KMS-11 (cell line): ENCODE measurements at regions not wholly inside any gene's neighbourhood (a gene's known extent, or its start where the extent isn't known, plus 50 kb on each side); places are given as distances from the start of the nearest gene placed in this dataset.
"Not testable (repeated sequence)": the region's sequence is repeated elsewhere in the genome, so short reads cannot be mapped to it uniquely, and the experiment has no call there.

Experiments used
- H2AFZ ChIP-seq: fragments of 200-600 bp; sonication (generic); 2 replicates; pipeline ENCODE4 v1.6.1; 2016; ENCODE audit warnings: antibody characterized with exemption, mixed run types, low read depth
- H3K27ac ChIP-seq: fragments of 200-600 bp; sonication (generic); 2 replicates; pipeline ENCODE4 v1.6.1; 2016; ENCODE audit warnings: mild to moderate bottlenecking, mixed run types
- H3K27me3 ChIP-seq: fragments of 200-600 bp; sonication (generic); 2 replicates; pipeline ENCODE4 v1.6.1; 2017; ENCODE audit warnings: mild to moderate bottlenecking, low read depth, mixed run types, moderate library complexity; ENCODE audit not compliant: insufficient read depth
- H3K36me3 ChIP-seq: fragments of 200-600 bp; sonication (generic); 2 replicates; pipeline ENCODE4 v1.6.1; 2017; ENCODE audit warnings: mild to moderate bottlenecking, mixed run types; ENCODE audit not compliant: insufficient read depth
- H3K4me1 ChIP-seq: fragments of 200-600 bp; sonication (generic); 2 replicates; pipeline ENCODE4 v1.6.1; 2016; ENCODE audit warnings: mild to moderate bottlenecking, low read depth, mixed run types; ENCODE audit not compliant: poor library complexity, severe bottlenecking
- H3K4me2 ChIP-seq: fragments of 200-600 bp; sonication (generic); 2 replicates; pipeline ENCODE4 v1.7.0; 2016; ENCODE audit warnings: mild to moderate bottlenecking, mixed run types
- H3K4me3 ChIP-seq: fragments of 200-600 bp; sonication (generic); IDR thresholded peaks from 2 replicates; pipeline ENCODE4 v1.6.1; 2017; ENCODE audit warnings: low read depth, low read length, mixed read lengths; ENCODE audit not compliant: insufficient read depth
- H3K79me2 ChIP-seq: fragments of 200-600 bp; sonication (generic); 2 replicates; pipeline ENCODE4 v1.6.1; 2016; ENCODE audit warnings: low read depth, mixed run types; ENCODE audit not compliant: insufficient read depth
- H3K9ac ChIP-seq: fragments of 200-600 bp; sonication (generic); 2 replicates; pipeline ENCODE4 v1.6.1; 2016; ENCODE audit warnings: mild to moderate bottlenecking, mixed run types
- H4K20me1 ChIP-seq: fragments of 200-600 bp; sonication (generic); 2 replicates; pipeline ENCODE4 v1.6.1; 2016; ENCODE audit warnings: mild to moderate bottlenecking, mixed run types; ENCODE audit not compliant: insufficient read depth
- CTCF ChIP-seq: fragments of 200-600 bp; sonication (generic); conservative IDR thresholded peaks from 2 replicates; pipeline ENCODE4 v1.6.1; 2017; ENCODE audit warnings: low read depth, mild to moderate bottlenecking, antibody characterized with exemption, low read length, moderate library complexity, mixed read lengths

DNA sequence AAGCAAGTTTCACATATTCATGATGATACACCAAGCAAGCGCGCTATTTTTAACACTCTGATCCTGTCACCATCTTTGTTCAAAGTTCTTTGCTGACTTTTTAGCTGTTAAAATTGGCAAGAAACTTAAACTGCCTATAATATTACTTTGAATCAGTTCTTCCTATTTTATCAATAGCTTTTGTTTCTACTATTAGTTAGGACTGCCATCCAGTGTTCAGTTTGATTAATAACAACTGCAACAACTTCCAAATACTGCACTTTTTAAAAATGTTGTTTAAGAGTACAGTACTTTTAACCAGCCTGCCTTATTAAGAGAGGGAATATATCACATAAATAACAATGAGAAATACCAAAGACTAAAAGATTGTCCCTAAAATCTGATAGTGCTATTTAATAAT is 614.3 kb downstream of the FAM133A start:
- H3K4me2 ChIP-seq = no peak overlapping the region
- no peaks in the 10 kb centered on the region for H4K20me1 ChIP-seq
- no peak overlapping the region for H3K9ac ChIP-seq
- H3K4me1 ChIP-seq = no peaks in the 10 kb centered on the region
- TF ChIP-seq CTCF = no peak; the same call in 1 of the 2 replicates
- H2AFZ ChIP-seq = no peak overlapping the region
- no peaks in the 10 kb centered on the region for H3K79me2 ChIP-seq
- no peak overlapping the region for H3K4me3 ChIP-seq
- H3K27me3 ChIP-seq = no peaks in the 10 kb centered on the region
- no peaks in the 10 kb centered on the region for H3K36me3 ChIP-seq
- no peak overlapping the region for H3K27ac ChIP-seq

GRCh38 chrX:94288972-94289371 is 615.0 kb downstream of the FAM133A start:
- Histone ChIP-seq H3K36me3 (no peaks in the 10 kb centered on the region), H4K20me1 (no peaks in the 10 kb centered on the region), H3K9ac (no peak overlapping the region), H3K79me2 (no peaks in the 10 kb centered on the region), H3K27me3 (no peaks in the 10 kb centered on the region), H3K4me2 (no peak overlapping the region), H3K4me3 (no peak overlapping the region), H2AFZ (no peak overlapping the region), H3K4me1 (no peaks in the 10 kb centered on the region), H3K27ac (no peak overlapping the region)
- no peak for TF ChIP-seq CTCF

GRCh38 chrX:94302446-94302845 is 628.4 kb downstream of the FAM133A start:
- TF ChIP-seq CTCF = no peak
- no peaks in the 10 kb centered on the region for H4K20me1 ChIP-seq
- H3K4me3 ChIP-seq = no peak overlapping the region
- no peaks in the 10 kb centered on the region for H3K4me1 ChIP-seq
- H3K27ac ChIP-seq = no peak overlapping the region
- H3K9ac ChIP-seq = no peak overlapping the region
- no peaks in the 10 kb centered on the region for H3K79me2 ChIP-seq
- no peak overlapping the region for H3K4me2 ChIP-seq
- H3K27me3 ChIP-seq = no peaks in the 10 kb centered on the region
- H2AFZ ChIP-seq = no peak overlapping the region
- H3K36me3 ChIP-seq = no peaks in the 10 kb centered on the region

GRCh38 chrX:94329182-94329581 is 655.2 kb downstream of the FAM133A start:
- Histone ChIP-seq H3K27me3 (no peaks in the 10 kb centered on the region), H3K4me1 (no peaks in the 10 kb centered on the region), H3K79me2 (no peaks in the 10 kb centered on the region), H3K27ac (no peak overlapping the region), H3K9ac (no peak overlapping the region), H2AFZ (no peak overlapping the region), H3K4me3 (no peak overlapping the region), H3K36me3 (no peaks in the 10 kb centered on the region), H3K4me2 (no peak overlapping the region), H4K20me1 (no peaks in the 10 kb centered on the region)
- TF ChIP-seq CTCF = no peak

DNA sequence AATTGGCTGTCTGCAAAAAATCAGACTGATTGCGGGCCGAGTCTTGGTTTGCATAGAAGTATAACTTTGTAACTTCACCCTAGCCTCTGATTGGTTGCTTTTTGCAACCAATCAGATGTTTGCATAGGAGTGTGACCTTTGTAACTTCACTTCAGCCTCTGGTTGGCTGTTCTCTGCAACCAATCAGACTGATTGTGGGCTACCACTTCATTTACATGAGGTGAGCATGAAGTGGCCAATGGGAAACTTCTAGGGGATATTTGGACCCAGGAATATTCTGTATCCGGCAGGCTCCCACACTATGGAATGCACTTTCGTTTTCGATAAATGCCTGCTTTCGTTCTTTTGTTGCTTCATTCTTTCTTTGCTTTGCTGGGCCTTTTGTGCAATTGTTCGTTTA is 667.7 kb downstream of the FAM133A start:
- H3K9ac ChIP-seq, H4K20me1 ChIP-seq, H3K27ac ChIP-seq, H3K4me3 ChIP-seq, H2AFZ ChIP-seq, H3K79me2 ChIP-seq, H3K4me2 ChIP-seq, H3K36me3 ChIP-seq, H3K27me3 ChIP-seq, H3K4me1 ChIP-seq: not testable (repeated sequence)
